ENCODE measurements at regions not wholly inside any gene's neighbourhood (a gene's known extent, or its start where the extent isn't known, plus 50 kb on each side); places are given as distances from the start of the nearest gene placed in this dataset.

DNA sequence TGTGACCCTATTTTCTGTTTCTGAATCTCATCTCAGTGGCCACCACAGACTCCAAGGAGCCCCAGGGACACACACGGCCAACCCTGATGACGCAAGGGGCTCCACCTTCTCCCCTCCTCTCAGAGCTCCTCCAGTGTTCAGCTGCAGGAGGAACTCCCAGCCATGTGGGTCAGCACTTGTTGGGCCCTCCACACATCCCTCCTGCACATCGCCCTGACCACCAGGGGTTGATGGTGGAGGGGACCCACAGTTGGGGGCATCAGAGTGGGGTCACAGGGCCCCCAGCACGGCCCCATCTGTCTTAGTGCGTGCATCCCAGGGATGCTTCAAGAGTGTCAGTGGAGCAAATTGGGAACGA, 499.6 kb downstream of the BRD1 start:
- TF ChIP-seq, protein P1, sequence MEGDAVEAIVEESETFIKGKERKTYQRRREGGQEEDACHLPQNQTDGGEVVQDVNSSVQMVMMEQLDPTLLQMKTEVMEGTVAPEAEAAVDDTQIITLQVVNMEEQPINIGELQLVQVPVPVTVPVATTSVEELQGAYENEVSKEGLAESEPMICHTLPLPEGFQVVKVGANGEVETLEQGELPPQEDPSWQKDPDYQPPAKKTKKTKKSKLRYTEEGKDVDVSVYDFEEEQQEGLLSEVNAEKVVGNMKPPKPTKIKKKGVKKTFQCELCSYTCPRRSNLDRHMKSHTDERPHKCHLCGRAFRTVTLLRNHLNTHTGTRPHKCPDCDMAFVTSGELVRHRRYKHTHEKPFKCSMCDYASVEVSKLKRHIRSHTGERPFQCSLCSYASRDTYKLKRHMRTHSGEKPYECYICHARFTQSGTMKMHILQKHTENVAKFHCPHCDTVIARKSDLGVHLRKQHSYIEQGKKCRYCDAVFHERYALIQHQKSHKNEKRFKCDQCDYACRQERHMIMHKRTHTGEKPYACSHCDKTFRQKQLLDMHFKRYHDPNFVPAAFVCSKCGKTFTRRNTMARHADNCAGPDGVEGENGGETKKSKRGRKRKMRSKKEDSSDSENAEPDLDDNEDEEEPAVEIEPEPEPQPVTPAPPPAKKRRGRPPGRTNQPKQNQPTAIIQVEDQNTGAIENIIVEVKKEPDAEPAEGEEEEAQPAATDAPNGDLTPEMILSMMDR (IDR thresholded peaks at IDR 0.05): no peak
- H3K27me3 ChIP-seq (replicated peaks; ENCODE audit: insufficient read depth): no peaks in the 10 kb centered on the region
- H3K36me3 ChIP-seq: no peaks in the 10 kb centered on the region
- DNase-seq (ENCODE audit: low spot score): no peak
- no peak for ATAC-seq (ENCODE audit: insufficient number of reproducible peaks, low FRiP score, low read depth)
- no peak overlapping the region for H3K27ac ChIP-seq
- no peaks in the 10 kb centered on the region for H3K4me1 ChIP-seq (ENCODE audit: control insufficient read depth in 1 of 2, low read depth in 2 of 2)
- peaks cover 6% of the 10 kb centered on the region for H3K9me3 ChIP-seq
- H3K4me3 ChIP-seq: no peak overlapping the region

DNA sequence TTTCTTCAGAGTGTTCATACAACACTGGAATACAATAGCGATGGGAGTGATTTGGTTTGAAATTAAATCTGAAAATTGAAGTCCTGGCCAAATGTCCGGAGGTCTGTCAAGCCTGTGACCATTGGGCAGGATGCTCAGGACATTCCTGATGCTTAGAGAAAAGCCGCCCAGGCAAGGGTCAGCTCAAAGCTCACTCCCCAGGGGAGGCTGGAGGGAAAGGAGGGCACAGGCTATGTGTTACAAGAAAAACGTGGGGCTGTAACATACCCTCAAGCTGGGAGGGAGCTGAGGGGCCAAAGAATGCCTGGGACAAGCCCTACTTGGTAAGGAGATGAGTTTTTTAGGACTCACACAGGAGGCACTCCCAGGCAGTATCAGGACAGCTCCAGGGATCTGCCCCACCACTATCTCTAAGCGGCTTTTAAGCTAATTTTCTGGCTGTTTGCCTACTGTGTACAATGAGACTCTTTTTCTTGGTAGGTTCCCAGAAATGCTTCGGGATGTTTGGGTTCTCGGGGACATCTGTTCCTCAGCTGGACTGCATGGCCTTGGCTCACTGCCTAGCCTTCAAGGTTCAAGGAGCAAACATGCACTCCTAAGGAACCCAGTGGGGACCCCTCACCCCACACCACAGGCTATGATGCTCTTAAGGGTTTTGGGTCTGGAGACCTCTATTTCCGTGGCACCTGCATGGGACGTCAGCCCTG, 500.1 kb downstream of the BRD1 start:
- Histone ChIP-seq H3K4me1 (ENCODE audit: control insufficient read depth in 1 of 2, low read depth in 2 of 2) (no peaks in the 10 kb centered on the region), H3K36me3 (no peaks in the 10 kb centered on the region), H3K9me3 (peaks cover 6% of the 10 kb centered on the region), H3K4me3 (no peak overlapping the region), H3K27me3 (replicated peaks; ENCODE audit: insufficient read depth) (no peaks in the 10 kb centered on the region), H3K27ac (no peak overlapping the region)
- TF ChIP-seq, protein P1 (IDR thresholded peaks at IDR 0.05): no peak
- ATAC-seq (ENCODE audit: insufficient number of reproducible peaks, low FRiP score, low read depth): no peak
- no peak for DNase-seq (ENCODE audit: low spot score)

DNA sequence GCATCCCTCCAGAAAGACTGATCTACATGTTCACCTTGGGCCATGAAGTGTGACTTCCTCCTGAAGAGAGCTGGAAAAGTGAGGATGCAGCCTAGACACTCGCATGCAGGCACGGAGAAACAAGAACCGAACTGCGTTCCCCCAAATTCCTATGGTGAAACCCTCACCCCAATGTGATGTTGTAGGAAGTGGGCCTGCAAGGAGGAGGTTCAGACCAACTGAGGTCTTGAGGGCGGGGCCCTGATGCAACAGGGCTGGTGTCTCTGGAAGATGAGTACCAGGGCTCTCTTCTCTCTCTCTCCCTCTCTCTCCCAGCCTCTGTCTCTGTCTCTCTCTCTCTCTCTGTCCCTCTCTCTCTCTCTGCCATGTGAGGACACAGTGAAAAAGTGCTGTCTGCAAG, 501.1 kb downstream of the BRD1 start:
- Histone ChIP-seq H3K4me3 (no peak overlapping the region), H3K27me3 (replicated peaks; ENCODE audit: insufficient read depth) (no peaks in the 10 kb centered on the region), H3K36me3 (no peaks in the 10 kb centered on the region), H3K4me1 (ENCODE audit: control insufficient read depth in 1 of 2, low read depth in 2 of 2) (no peaks in the 10 kb centered on the region), H3K27ac (no peak overlapping the region), H3K9me3 (peaks cover 6% of the 10 kb centered on the region)
- TF ChIP-seq, protein P1 (IDR thresholded peaks at IDR 0.05): no peak
- no peak for ATAC-seq (ENCODE audit: insufficient number of reproducible peaks, low FRiP score, low read depth)
- DNase-seq (ENCODE audit: low spot score): no peak

DNA sequence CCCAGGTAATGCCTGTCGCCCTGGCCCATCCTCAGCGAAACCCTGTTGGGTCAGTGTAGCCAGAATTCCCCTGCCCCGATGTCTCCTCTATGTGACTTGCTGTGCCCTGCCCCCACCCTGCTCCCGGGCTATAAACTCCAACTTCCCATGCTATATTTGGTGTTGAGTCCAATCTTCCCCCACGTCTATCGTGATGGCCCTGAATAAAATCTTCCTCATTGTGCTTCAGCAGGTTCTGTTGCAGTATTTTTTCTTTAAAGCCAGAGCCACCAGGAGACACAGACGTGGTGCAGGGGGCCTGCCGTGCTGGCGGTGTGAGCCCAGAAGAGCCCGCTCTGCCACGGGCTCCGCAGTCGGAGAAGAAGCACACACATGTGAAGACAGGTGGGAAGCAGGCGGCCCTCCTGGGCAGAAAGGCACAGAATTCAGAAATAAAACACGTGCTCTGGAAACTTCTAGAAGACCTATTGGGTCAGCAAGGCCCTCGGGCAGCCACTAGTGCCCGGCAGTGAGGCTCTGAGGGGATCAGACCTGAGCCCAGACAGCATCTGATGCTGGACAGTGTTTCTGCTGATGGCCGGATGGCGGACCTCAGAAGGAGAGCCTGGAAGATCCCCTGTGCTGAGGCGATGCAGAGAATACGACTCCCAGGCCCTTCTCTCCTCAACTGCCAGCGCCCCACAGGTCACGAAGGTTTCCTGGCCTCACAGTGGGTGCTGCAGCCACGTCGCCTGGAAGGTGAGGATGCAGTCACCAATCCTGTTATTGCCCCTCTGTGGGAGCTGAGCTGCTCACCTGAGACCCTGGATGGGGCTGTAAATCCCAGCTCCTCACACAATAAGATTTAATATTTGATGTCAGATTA, 501.9 kb downstream of the BRD1 start:
- Histone ChIP-seq H3K27ac (no peak overlapping the region), H3K36me3 (no peaks in the 10 kb centered on the region), H3K27me3 (replicated peaks; ENCODE audit: insufficient read depth) (no peaks in the 10 kb centered on the region), H3K4me1 (ENCODE audit: control insufficient read depth in 1 of 2, low read depth in 2 of 2) (no peaks in the 10 kb centered on the region), H3K4me3 (no peak overlapping the region), H3K9me3 (peaks cover 6% of the 10 kb centered on the region)
- ATAC-seq (ENCODE audit: insufficient number of reproducible peaks, low FRiP score, low read depth) (no peak), DNase-seq (ENCODE audit: low spot score) (no peak)
- TF ChIP-seq, protein P1 (IDR thresholded peaks at IDR 0.05): no peak
